ENCODE measurements at regions not wholly inside any gene's neighbourhood (a gene's known extent, or its start where the extent isn't known, plus 50 kb on each side); places are given as distances from the start of the nearest gene placed in this dataset.
A peak's percentile ranks its signal among the peaks of the same experiment; 100 is the strongest.

- no peak for DNase-seq
These were observed 82.8 kb upstream of the FXR1 start for GRCh38 chr3:180829409-180830405.

- no peak for DNase-seq
These were observed 77.0 kb upstream of the FXR1 start for GRCh38 chr3:180835501-180835900.

DNA sequence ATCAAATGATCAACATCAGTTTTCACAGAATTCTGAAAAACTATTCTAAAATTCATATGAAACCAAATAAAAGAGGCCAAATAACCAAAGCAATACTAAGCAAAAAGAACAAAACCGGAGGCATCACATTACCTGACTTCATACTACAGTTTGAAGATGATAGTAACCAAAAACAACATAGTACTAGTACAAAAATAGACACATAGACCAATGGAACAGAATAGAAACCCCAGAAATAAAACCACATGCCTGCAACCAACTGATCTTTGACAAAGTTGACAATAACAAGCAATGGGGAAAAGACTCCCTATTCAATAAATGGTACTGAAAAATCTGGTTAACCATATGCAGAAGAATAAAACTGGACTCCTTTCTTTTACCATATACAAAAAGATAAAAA is 75.7 kb upstream of the FXR1 start:
- DNase-seq = no peak

- DNase-seq = no peak
These were observed 57.6 kb upstream of the FXR1 start for GRCh38 chr3:180854887-180855286.

- DNase-seq = peak; percentile 6
These were observed 57.1 kb upstream of the FXR1 start for GRCh38 chr3:180855364-180855763.

DNA sequence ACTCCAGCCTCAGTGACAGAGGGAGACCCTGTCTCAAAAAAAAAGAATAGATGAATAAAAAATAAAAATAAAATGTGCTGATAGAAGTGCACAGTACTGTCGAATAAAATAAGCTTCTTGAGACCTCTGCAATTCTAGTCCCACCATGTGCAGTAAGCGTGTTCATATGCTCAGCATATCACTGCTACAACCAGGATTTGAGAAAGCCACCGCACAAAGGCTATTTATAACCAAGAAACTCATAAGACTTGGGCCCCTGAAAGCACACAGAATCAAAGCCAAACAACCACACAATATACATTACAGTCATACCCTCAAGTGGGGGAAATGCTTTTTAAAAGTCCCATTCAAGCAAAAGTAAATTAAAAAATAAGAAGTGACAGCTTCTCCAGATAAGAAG is 56.5 kb upstream of the FXR1 start:
- DNase-seq = no peak

- no peak for DNase-seq
These were observed 52.2 kb upstream of the FXR1 start for GRCh38 chr3:180860180-180860858.

Data from NCI-H510A treated with DMSO at 0.1 percent for 48 hours (cell line).